ENCODE measurements at regions not wholly inside any gene's neighbourhood (a gene's known extent, or its start where the extent isn't known, plus 50 kb on each side); places are given as distances from the start of the nearest gene placed in this dataset.

DNA sequence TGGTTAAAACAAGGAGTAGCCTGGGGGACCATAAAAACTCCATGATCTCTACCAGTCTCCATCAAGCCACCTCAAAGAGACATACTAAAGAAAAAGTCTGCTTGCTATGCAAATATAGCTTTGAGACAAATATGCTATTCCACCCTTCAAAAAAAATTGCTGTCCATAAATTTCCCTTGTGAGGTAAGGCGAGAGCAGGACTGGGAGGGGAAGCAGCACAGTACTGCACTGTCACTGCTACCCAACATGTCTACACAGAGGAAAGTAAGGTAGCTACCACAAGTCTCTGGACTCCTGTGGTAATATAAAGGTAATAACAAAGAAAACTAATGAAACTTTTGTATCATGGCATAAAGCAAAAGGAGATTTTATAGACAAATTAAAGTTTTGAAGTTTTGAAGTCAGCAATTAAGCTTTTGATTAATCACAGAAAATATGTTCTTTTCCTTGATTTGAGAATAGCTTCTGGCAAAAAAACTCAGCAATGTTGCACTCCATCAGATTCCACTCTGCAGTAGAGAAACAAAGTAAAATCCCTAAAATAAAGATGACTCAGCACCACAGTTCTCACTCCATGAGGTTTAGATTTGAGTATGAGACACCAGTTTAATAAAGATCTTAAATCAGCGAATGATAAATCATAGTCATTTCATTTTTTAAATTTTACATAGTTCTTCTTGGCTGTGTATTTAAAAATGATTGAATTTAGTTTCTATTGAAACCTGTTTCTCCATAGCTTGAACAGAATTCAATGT, 602.4 kb downstream of the COL12A1 start:
- no peaks in the 10 kb centered on the region for H3K36me3 ChIP-seq
- H3K4me3 ChIP-seq, result no peak overlapping the region
- no peaks in the 10 kb centered on the region for H3K9me3 ChIP-seq
- DNase-seq (ENCODE audit: low spot score in 2 of 2), result no peak
- H3K27ac ChIP-seq, result no peak overlapping the region
- intact Hi-C loops (cut with DNase I; ENCODE audit: low total_unique reads), result no loop called here
- TF ChIP-seq POLR2A (IDR thresholded peaks at IDR 0.05) (no peak), POLR2AphosphoS5 (IDR thresholded peaks at IDR 0.05) (no peak)
- TF ChIP-seq, protein P1, sequence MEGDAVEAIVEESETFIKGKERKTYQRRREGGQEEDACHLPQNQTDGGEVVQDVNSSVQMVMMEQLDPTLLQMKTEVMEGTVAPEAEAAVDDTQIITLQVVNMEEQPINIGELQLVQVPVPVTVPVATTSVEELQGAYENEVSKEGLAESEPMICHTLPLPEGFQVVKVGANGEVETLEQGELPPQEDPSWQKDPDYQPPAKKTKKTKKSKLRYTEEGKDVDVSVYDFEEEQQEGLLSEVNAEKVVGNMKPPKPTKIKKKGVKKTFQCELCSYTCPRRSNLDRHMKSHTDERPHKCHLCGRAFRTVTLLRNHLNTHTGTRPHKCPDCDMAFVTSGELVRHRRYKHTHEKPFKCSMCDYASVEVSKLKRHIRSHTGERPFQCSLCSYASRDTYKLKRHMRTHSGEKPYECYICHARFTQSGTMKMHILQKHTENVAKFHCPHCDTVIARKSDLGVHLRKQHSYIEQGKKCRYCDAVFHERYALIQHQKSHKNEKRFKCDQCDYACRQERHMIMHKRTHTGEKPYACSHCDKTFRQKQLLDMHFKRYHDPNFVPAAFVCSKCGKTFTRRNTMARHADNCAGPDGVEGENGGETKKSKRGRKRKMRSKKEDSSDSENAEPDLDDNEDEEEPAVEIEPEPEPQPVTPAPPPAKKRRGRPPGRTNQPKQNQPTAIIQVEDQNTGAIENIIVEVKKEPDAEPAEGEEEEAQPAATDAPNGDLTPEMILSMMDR (IDR thresholded peaks at IDR 0.05), result no peak
- H3K27me3 ChIP-seq, result no peaks in the 10 kb centered on the region
- H3K4me1 ChIP-seq, result no peaks in the 10 kb centered on the region

DNA sequence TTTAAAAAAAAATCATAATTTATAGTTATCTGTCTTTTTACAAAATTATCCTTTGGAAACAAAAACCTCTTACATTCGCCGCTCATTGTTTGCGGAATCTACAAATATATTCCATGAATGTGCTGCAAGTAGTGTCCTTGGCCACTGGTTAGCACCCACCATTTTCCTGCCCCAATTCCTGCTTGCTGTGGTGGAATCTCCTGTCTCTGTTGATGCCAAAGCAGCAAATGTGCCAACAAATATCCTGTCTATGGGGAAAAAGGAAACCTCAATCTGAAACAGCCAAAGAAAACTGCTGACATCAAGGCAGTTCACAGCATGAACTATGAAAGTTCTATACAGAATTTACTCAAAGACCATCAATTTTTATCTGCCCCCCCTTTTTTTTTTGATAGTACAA, 603.6 kb downstream of the COL12A1 start:
- intact Hi-C loops (cut with DNase I; ENCODE audit: low total_unique reads), result no loop called here
- no peak for DNase-seq (ENCODE audit: low spot score in 2 of 2)

DNA sequence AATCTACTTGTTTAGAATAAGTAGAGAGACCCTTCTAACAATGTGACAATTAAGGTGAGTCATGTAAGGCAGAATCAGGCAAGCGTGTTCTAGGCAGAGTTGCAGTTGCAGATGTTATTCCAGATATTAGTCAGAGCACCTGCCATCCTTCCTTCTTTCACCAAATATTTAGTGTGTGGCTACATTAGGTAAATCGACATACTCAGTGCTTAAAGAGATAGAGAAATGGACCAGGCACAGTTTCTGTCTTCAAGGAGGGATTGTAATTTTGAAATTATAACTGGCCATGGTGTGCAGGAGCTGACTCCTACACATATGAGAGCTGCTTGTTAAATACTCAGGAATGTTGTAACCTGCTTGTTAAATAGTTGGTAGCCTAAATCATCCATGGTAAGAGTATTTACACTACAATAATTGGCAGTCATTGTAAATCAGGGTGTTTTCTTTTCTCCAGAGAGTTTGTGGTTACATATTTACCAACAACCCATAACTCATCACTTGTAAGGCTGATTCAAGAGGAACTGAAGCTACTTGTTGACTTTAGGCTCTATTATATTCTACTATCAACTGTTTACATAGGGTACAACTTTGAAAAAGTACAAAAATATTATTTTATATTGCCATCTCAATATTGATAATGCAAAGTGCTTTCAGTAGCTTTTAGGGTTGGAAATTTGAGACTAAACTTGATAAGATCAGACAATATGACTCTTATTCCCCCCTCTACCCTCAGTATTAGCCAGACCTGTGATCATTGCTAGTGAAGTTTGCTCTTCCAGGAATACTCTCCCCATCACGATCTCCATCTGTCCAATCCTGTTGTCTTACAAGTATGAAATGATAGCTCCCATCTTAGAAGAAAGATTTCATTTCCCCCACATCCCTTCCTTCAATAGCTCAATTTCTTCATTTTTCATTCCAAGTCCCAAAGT, 607.1 kb downstream of the COL12A1 start:
- Histone ChIP-seq H3K27me3 (no peaks in the 10 kb centered on the region), H3K4me3 (no peak overlapping the region), H3K27ac (no peak overlapping the region), H3K4me1 (no peaks in the 10 kb centered on the region), H3K9me3 (no peaks in the 10 kb centered on the region), H3K36me3 (no peaks in the 10 kb centered on the region)
- TF ChIP-seq POLR2AphosphoS5 (IDR thresholded peaks at IDR 0.05) (no peak), POLR2A (IDR thresholded peaks at IDR 0.05) (no peak)
- TF ChIP-seq, protein P1 (IDR thresholded peaks at IDR 0.05), result no peak
- DNase-seq (ENCODE audit: low spot score in 2 of 2), result no peak
- intact Hi-C loops (cut with DNase I; ENCODE audit: low total_unique reads), result no loop called here

More for the DNA sequence above, 603.6 kb downstream of the COL12A1 start:
- Histone ChIP-seq H3K36me3 (no peaks in the 10 kb centered on the region), H3K4me1 (no peaks in the 10 kb centered on the region), H3K9me3 (no peaks in the 10 kb centered on the region), H3K27me3 (no peaks in the 10 kb centered on the region), H3K27ac (no peak overlapping the region), H3K4me3 (no peak overlapping the region)
- TF ChIP-seq POLR2A (IDR thresholded peaks at IDR 0.05) (no peak), POLR2AphosphoS5 (IDR thresholded peaks at IDR 0.05) (no peak)
- TF ChIP-seq, protein P1 (IDR thresholded peaks at IDR 0.05), result no peak

DNA sequence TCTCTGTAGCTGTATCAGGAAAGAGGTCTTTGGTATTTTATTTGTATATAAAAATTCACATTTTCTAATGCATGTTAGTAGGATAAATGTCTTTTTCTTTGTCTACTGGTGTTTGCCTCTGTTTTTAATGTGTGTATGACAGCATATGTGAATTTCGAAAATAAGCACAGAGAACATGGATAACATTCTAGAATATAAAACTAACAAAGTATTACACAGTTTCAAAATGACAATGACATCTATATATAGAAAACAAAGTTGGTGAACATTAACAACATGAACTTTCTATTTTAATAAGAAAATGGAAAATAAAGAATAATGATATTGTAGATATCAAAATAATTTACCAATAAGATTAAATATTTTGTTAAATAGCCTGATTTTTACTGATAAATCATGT, 608.0 kb downstream of the COL12A1 start:
- Histone ChIP-seq H3K4me3 (no peak overlapping the region), H3K27ac (no peak overlapping the region), H3K4me1 (no peaks in the 10 kb centered on the region), H3K36me3 (no peaks in the 10 kb centered on the region), H3K27me3 (no peaks in the 10 kb centered on the region), H3K9me3 (no peaks in the 10 kb centered on the region)
- no peak for DNase-seq (ENCODE audit: low spot score in 2 of 2)
- intact Hi-C loops (cut with DNase I; ENCODE audit: low total_unique reads), result no loop called here
- TF ChIP-seq POLR2AphosphoS5 (IDR thresholded peaks at IDR 0.05), result no peak
- no peak for TF ChIP-seq POLR2A (IDR thresholded peaks at IDR 0.05)
- TF ChIP-seq, protein P1 (IDR thresholded peaks at IDR 0.05), result no peak

DNA sequence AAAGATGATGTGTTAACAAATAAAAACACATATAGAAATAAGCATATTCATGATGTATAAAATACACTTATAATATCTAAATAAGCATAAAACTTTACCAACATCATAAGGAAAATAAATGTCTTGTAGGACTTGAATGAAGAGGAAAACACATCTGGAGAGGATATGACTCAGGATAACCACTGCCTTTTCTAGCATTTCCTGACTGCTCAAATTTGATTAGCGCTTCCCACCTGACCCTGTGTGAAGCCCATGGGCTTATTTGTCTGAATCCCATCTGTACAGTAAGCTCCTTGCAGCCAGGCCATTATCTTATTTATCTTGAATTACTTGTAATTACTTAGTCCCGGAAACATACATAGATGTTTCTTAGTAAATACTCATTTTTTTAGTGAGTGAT, 608.6 kb downstream of the COL12A1 start:
- TF ChIP-seq, protein P1 (IDR thresholded peaks at IDR 0.05), result no peak
- TF ChIP-seq POLR2A (IDR thresholded peaks at IDR 0.05) (no peak), POLR2AphosphoS5 (IDR thresholded peaks at IDR 0.05) (no peak)
- no peaks in the 10 kb centered on the region for H3K36me3 ChIP-seq
- no peaks in the 10 kb centered on the region for H3K9me3 ChIP-seq
- no peaks in the 10 kb centered on the region for H3K27me3 ChIP-seq
- intact Hi-C loops (cut with DNase I; ENCODE audit: low total_unique reads), result no loop called here
- no peak overlapping the region for H3K4me3 ChIP-seq
- DNase-seq (ENCODE audit: low spot score in 2 of 2), result no peak
- no peaks in the 10 kb centered on the region for H3K4me1 ChIP-seq
- no peak overlapping the region for H3K27ac ChIP-seq

All from breast epithelium (tissue), 4 donors.